IMR-90 (cell line): ENCODE measurements at regions not wholly inside any gene's neighbourhood (a gene's known extent, or its start where the extent isn't known, plus 50 kb on each side); places are given as distances from the start of the nearest gene placed in this dataset.

ENCODE experiments used
- ATAC-seq: fragments of 200-7000 bp; cut with Tn5 transposase; 2 replicates; pipeline ENCODE4 v1.9.1; 2020; ENCODE audit warnings: low read depth, mild to moderate bottlenecking, moderate library complexity
- BruUV-seq: library from RNA; stranded (reverse); fragments of 400-500 nt; replicated peaks from 2 replicates; lab custom pipeline; 2021; lab: Mats Ljungman, UMichigan
- CTCF ChIA-PET: fragments of 300-600 bp; formaldehyde crosslinking; extraction: SDS; loops from one replicate; lab custom pipeline; 2021; ENCODE audit warnings: antibody characterized with exemption; lab: Yijun Ruan, JAX
- POLR2A ChIA-PET: fragments of 300-600 bp; sonication (Branson Sonifier 250); formaldehyde crosslinking; loops from one replicate; lab custom pipeline; 2022; ENCODE audit warnings: antibody characterized with exemption; ENCODE audit not compliant: unreplicated experiment; lab: Charles Lee
- DNase-seq: peaks from one replicate; pipeline ENCODE4 v3.0.0; 2013
- H2AFZ ChIP-seq: replicated peaks from 2 replicates; pipeline ENCODE3; 2013; ENCODE audit warnings: low read length, mild to moderate bottlenecking; ENCODE audit not compliant: poor library complexity
- H2AK5ac ChIP-seq: 2 replicates; pipeline ENCODE4 v1.6.1; 2013; ENCODE audit warnings: low read depth, low read length, inconsistent platforms
- H2AK9ac ChIP-seq: replicated peaks from 2 replicates; pipeline ENCODE3; 2013; ENCODE audit warnings: mild to moderate bottlenecking, low read depth, low read length, moderate library complexity; ENCODE audit not compliant: poor library complexity
- H2BK120ac ChIP-seq: 2 replicates; pipeline ENCODE4 v1.6.1; 2013; ENCODE audit warnings: low read depth, low read length, inconsistent platforms
- H2BK15ac ChIP-seq: 3 replicates; pipeline ENCODE4 v1.6.1; 2013; ENCODE audit warnings: low read depth, low read length, inconsistent platforms
- H2BK20ac ChIP-seq: 2 replicates; pipeline ENCODE4 v1.6.1; 2013; ENCODE audit warnings: low read depth, mild to moderate bottlenecking, inconsistent platforms, low read length, moderate library complexity
- H2BK5ac ChIP-seq: 2 replicates; pipeline ENCODE4 v1.6.1; 2013; ENCODE audit warnings: mild to moderate bottlenecking, low read depth, low read length, inconsistent platforms; ENCODE audit not compliant: poor library complexity, severe bottlenecking
- H3K14ac ChIP-seq: replicated peaks from 2 replicates; pipeline ENCODE4 v1.6.1; 2013; ENCODE audit warnings: low read depth, low read length, inconsistent platforms
- H3K18ac ChIP-seq: 2 replicates; pipeline ENCODE4 v1.6.1; 2013; ENCODE audit warnings: low read depth, low read length, control low read depth
- H3K23ac ChIP-seq: 2 replicates; pipeline ENCODE4 v1.6.1; 2013; ENCODE audit warnings: low read depth, low read length, inconsistent platforms
- H3K27ac ChIP-seq: 2 replicates; pipeline ENCODE4 v1.5.1; 2013; ENCODE audit warnings: mild to moderate bottlenecking, control low read depth, low read length; ENCODE audit not compliant: insufficient read depth
- H3K27me3 ChIP-seq: 2 replicates; pipeline ENCODE4 v1.6.1; 2013; ENCODE audit warnings: low read length; ENCODE audit not compliant: control insufficient read depth, insufficient read depth
- H3K36me3 ChIP-seq: 2 replicates; pipeline ENCODE4 v1.6.1; 2013; ENCODE audit warnings: low read length, mixed read lengths; ENCODE audit not compliant: control insufficient read depth, insufficient read depth
- H3K4ac ChIP-seq: 2 replicates; pipeline ENCODE4 v1.6.1; 2013; ENCODE audit warnings: low read depth, low read length, inconsistent platforms
- H3K4me1 ChIP-seq: 2 replicates; pipeline ENCODE4 v1.6.1; 2013; ENCODE audit warnings: low read length, mixed read lengths; ENCODE audit not compliant: control insufficient read depth, insufficient read depth
- H3K4me2 ChIP-seq: 2 replicates; pipeline ENCODE4 v1.6.1; 2013; ENCODE audit warnings: low read depth, mild to moderate bottlenecking, control low read depth, low read length, moderate library complexity
- H3K4me3 ChIP-seq: 2 replicates; pipeline ENCODE4 v1.5.1; 2013; ENCODE audit warnings: low read depth, mild to moderate bottlenecking, control low read depth, low read length, moderate library complexity; ENCODE audit not compliant: insufficient read depth
- H3K56ac ChIP-seq: 2 replicates; pipeline ENCODE4 v1.6.1; 2013; ENCODE audit warnings: low read length, inconsistent platforms; ENCODE audit not compliant: insufficient read depth; ENCODE audit errors: extremely low read depth
- H3K79me1 ChIP-seq, 2 experiments: 2 replicates each; pipeline ENCODE4 v1.6.1; 2013; ENCODE audit warnings: low read length in 2 of 2, inconsistent platforms in 1 of 2, low read depth in 1 of 2
- H3K9ac ChIP-seq: 2 replicates; pipeline ENCODE4 v1.6.1; 2013; ENCODE audit warnings: low read depth, low read length, control low read depth
- H3K9me1 ChIP-seq: 2 replicates; pipeline ENCODE4 v1.6.1; 2013; ENCODE audit warnings: low read length, inconsistent platforms; ENCODE audit not compliant: insufficient read depth
- H3K9me3 ChIP-seq: 2 replicates; pipeline ENCODE4 v1.6.1; 2013; ENCODE audit warnings: low read length; ENCODE audit not compliant: control insufficient read depth, insufficient read depth
- H4K20me1 ChIP-seq: 2 replicates; pipeline ENCODE4 v1.6.1; 2013; ENCODE audit warnings: low read length, inconsistent platforms; ENCODE audit not compliant: insufficient read depth
- H4K5ac ChIP-seq: 2 replicates; pipeline ENCODE4 v1.6.1; 2013; ENCODE audit warnings: mild to moderate bottlenecking, low read depth, low read length, control low read depth
- H4K8ac ChIP-seq, 2 experiments: 2 replicates each; pipeline ENCODE4 v1.6.1; 2013; ENCODE audit warnings: low read depth in 2 of 2, low read length in 2 of 2, control low read depth in 1 of 2, inconsistent platforms in 1 of 2
- H4K91ac ChIP-seq: 2 replicates; pipeline ENCODE4 v1.6.1; 2013; ENCODE audit warnings: low read depth, low read length, inconsistent platforms; ENCODE audit not compliant: insufficient read depth
- CEBPB ChIP-seq: IDR thresholded peaks from 2 replicates; pipeline ENCODE4 v1.6.1; 2012; ENCODE audit warnings: low read depth, low read length, improper control_type of control experiment
- CHD1 ChIP-seq: IDR thresholded peaks from 2 replicates; pipeline ENCODE4 v1.6.1; 2012; ENCODE audit warnings: low read depth, low read length, improper control_type of control experiment
- FOS ChIP-seq: fragments of 150-350 bp; IDR thresholded peaks from 2 replicates; pipeline ENCODE4 v1.6.1; 2016; ENCODE audit warnings: low read depth, low read length
- MXI1 ChIP-seq: IDR thresholded peaks from 2 replicates; pipeline ENCODE4 v1.6.1; 2012; ENCODE audit warnings: low read depth, mild to moderate bottlenecking, low read length, moderate library complexity, borderline replicate concordance
- NFE2L2 ChIP-seq: fragments of 150-350 bp; IDR thresholded peaks from 2 replicates; pipeline ENCODE4 v1.6.1; 2016; ENCODE audit warnings: low read depth, mild to moderate bottlenecking, low read length
- POLR2A ChIP-seq: IDR thresholded peaks from 2 replicates; pipeline ENCODE4 v1.6.1; 2012; ENCODE audit warnings: mild to moderate bottlenecking, low read depth, low read length
- RCOR1 ChIP-seq: IDR thresholded peaks from 2 replicates; pipeline ENCODE4 v1.6.1; 2012; ENCODE audit warnings: mild to moderate bottlenecking, low read length, improper control_type of control experiment; ENCODE audit not compliant: insufficient replicate concordance
- SMC3 ChIP-seq: fragments of 150-350 bp; IDR thresholded peaks from 2 replicates; pipeline ENCODE4 v1.6.1; 2016; ENCODE audit warnings: low read depth, mild to moderate bottlenecking, antibody characterized with exemption, low read length, moderate library complexity
- USF2 ChIP-seq: fragments of 150-350 bp; IDR thresholded peaks from 2 replicates; pipeline ENCODE4 v1.6.1; 2017; ENCODE audit warnings: mild to moderate bottlenecking, antibody characterized with exemption, low read length, low read depth
- dilution Hi-C: fragments of 300-500 bp; cut with HindIII; formaldehyde crosslinking; loops from one replicate; pipeline ENCODE4 v1.14.3; 2018; ENCODE audit warnings: low sequenced_read_pairs; ENCODE audit not compliant: unreplicated experiment
- in situ Hi-C: fragments of 300-500 bp; cut with MboI; formaldehyde crosslinking; loops from 3 replicates; pipeline ENCODE4 v1.14.3; 2019; ENCODE audit warnings: low sequenced_read_pairs, inconsistent platforms, mixed read lengths
- intact Hi-C: fragments of 100-400 bp; cut with micrococcal nuclease; formaldehyde crosslinking; loops from 2 replicates; pipeline ENCODE4 v1.10.0; 2022

- POLR2A ChIA-PET, result no interaction called here
- no peak overlapping the region for H4K8ac ChIP-seq
- H3K56ac ChIP-seq, result no peak overlapping the region
- H2BK15ac ChIP-seq, result no peak overlapping the region
- no peak overlapping the region for H2AFZ ChIP-seq
- H2BK120ac ChIP-seq, result no peak overlapping the region
- H3K4me3 ChIP-seq, result no peak overlapping the region
- no TSS peak for BruUV-seq
- CTCF ChIA-PET, result no interaction called here
- H4K91ac ChIP-seq, result no peak overlapping the region
- no peak overlapping the region for H2AK5ac ChIP-seq
- H3K27me3 ChIP-seq, result no peaks in the 10 kb centered on the region
- no peak overlapping the region for H2BK5ac ChIP-seq
- no peak overlapping the region for H3K4me2 ChIP-seq
- DNase-seq (no peak), ATAC-seq (no peak)
- H3K18ac ChIP-seq, result no peak overlapping the region
- TF ChIP-seq SMC3 (no peak), USF2 (no peak), NFE2L2 (no peak), FOS (no peak), POLR2A (no peak), CHD1 (no peak), RCOR1 (no peak), MXI1 (no peak), CEBPB (no peak)
- H3K36me3 ChIP-seq, result no peaks in the 10 kb centered on the region
- in situ Hi-C loops, result no loop called here
- no peaks in the 10 kb centered on the region for H3K79me1 ChIP-seq
- H3K27ac ChIP-seq, result no peak overlapping the region
- no peak overlapping the region for H2AK9ac ChIP-seq
- dilution Hi-C loops, result no loop called here
- H3K9ac ChIP-seq, result no peak overlapping the region
- no peak overlapping the region for H3K23ac ChIP-seq
- no peak overlapping the region for H3K14ac ChIP-seq
- no peaks in the 10 kb centered on the region for H3K9me1 ChIP-seq
- no peak overlapping the region for H3K4ac ChIP-seq
- no peaks in the 10 kb centered on the region for H4K20me1 ChIP-seq
- H4K5ac ChIP-seq, result no peak overlapping the region
- intact Hi-C loops, result no loop called here
- H3K4me1 ChIP-seq, result no peaks in the 10 kb centered on the region
- H3K9me3 ChIP-seq, result no peaks in the 10 kb centered on the region
- H2BK20ac ChIP-seq, result no peak overlapping the region
Measured at GRCh38 chr2:186187854-186188253, 298.2 kb upstream of the ZC3H15 start.
